H9 (cell line): ENCODE measurements at regions not wholly inside any gene's neighbourhood (a gene's known extent, or its start where the extent isn't known, plus 50 kb on each side); places are given as distances from the start of the nearest gene placed in this dataset.

ENCODE experiments used
- DNase-seq: peaks from one replicate; pipeline ENCODE4 v3.0.0-alpha.2; 2017
- H2AFZ ChIP-seq: one replicate; pipeline ENCODE4 v1.6.1; 2013; ENCODE audit warnings: mild to moderate bottlenecking, low read length, control low read depth, moderate library complexity
- H2AK5ac ChIP-seq: 2 replicates; pipeline ENCODE4 v1.6.1; 2013; ENCODE audit warnings: low read length, control low read depth, mixed read lengths; ENCODE audit not compliant: insufficient read length
- H2BK120ac ChIP-seq: one replicate; pipeline ENCODE4 v1.6.1; 2013; ENCODE audit warnings: low read depth, mild to moderate bottlenecking, low read length, control low read depth, inconsistent platforms; ENCODE audit not compliant: poor library complexity, severe bottlenecking
- H2BK12ac ChIP-seq: 2 replicates; pipeline ENCODE4 v1.6.1; 2013; ENCODE audit warnings: low read length, control low read depth, mixed read lengths, low read depth; ENCODE audit not compliant: insufficient read length
- H2BK15ac ChIP-seq: 2 replicates; pipeline ENCODE4 v1.6.1; 2013; ENCODE audit warnings: low read depth, low read length, control low read depth
- H2BK20ac ChIP-seq: one replicate; pipeline ENCODE4 v1.6.1; 2013; ENCODE audit warnings: low read depth, mild to moderate bottlenecking, low read length, control low read depth, inconsistent platforms; ENCODE audit not compliant: poor library complexity, severe bottlenecking
- H2BK5ac ChIP-seq: 2 replicates; pipeline ENCODE4 v1.6.1; 2013; ENCODE audit warnings: low read length, control low read depth, mixed read lengths; ENCODE audit not compliant: insufficient read length
- H3K14ac ChIP-seq: 2 replicates; pipeline ENCODE4 v1.6.1; 2013; ENCODE audit warnings: low read length, control low read depth; ENCODE audit not compliant: insufficient read depth
- H3K18ac ChIP-seq: 2 replicates; pipeline ENCODE4 v1.6.1; 2013; ENCODE audit warnings: low read depth, mild to moderate bottlenecking, mixed read lengths, low read length, control low read depth; ENCODE audit not compliant: insufficient read length
- H3K23ac ChIP-seq: 2 replicates; pipeline ENCODE4 v1.6.1; 2013; ENCODE audit warnings: low read length, control low read depth, mixed read lengths, low read depth; ENCODE audit not compliant: insufficient read length
- H3K23me2 ChIP-seq: 2 replicates; pipeline ENCODE4 v1.6.1; 2013; ENCODE audit warnings: low read depth, mild to moderate bottlenecking, mixed read lengths, low read length, control low read depth; ENCODE audit not compliant: insufficient read length, poor library complexity, severe bottlenecking
- H3K27ac ChIP-seq: 2 replicates; pipeline ENCODE4 v1.5.1; 2013; ENCODE audit warnings: low read length, control low read depth, mixed read lengths, low read depth; ENCODE audit not compliant: insufficient read length
- H3K27me3 ChIP-seq: 2 replicates; pipeline ENCODE4 v1.6.1; 2013; ENCODE audit warnings: low read length, control low read depth, inconsistent platforms; ENCODE audit not compliant: insufficient read depth
- H3K4ac ChIP-seq: 2 replicates; pipeline ENCODE4 v1.6.1; 2013; ENCODE audit warnings: low read depth, mild to moderate bottlenecking, control low read depth, inconsistent platforms, low read length, moderate library complexity
- H3K4me1 ChIP-seq: 2 replicates; pipeline ENCODE4 v1.6.1; 2013; ENCODE audit warnings: low read length, control low read depth, inconsistent platforms; ENCODE audit not compliant: insufficient read depth
- H3K4me2 ChIP-seq: 2 replicates; pipeline ENCODE4 v1.6.1; 2013; ENCODE audit warnings: low read length, control low read depth, mixed read lengths; ENCODE audit not compliant: insufficient read length, insufficient read depth
- H3K56ac ChIP-seq: 2 replicates; pipeline ENCODE4 v1.6.1; 2013; ENCODE audit warnings: low read depth, mild to moderate bottlenecking, mixed read lengths, low read length, control low read depth; ENCODE audit not compliant: insufficient read length
- H3K79me1 ChIP-seq: 2 replicates; pipeline ENCODE4 v1.6.1; 2013; ENCODE audit warnings: low read depth, mild to moderate bottlenecking, moderate library complexity, low read length, control low read depth, inconsistent platforms; ENCODE audit not compliant: insufficient read depth, poor library complexity, severe bottlenecking
- H3K79me2 ChIP-seq: 2 replicates; pipeline ENCODE4 v1.6.1; 2013; ENCODE audit warnings: low read length, control low read depth, inconsistent platforms; ENCODE audit not compliant: insufficient read depth
- H3K9ac ChIP-seq: 2 replicates; pipeline ENCODE4 v1.6.1; 2013; ENCODE audit warnings: low read length, control low read depth, mixed read lengths; ENCODE audit not compliant: insufficient read length; ENCODE audit errors: extremely low read depth
- H3K9me3 ChIP-seq: one replicate; pipeline ENCODE4 v1.6.1; 2013; ENCODE audit warnings: low read depth, low read length, inconsistent platforms; ENCODE audit not compliant: control insufficient read depth
- H3T11ph ChIP-seq: one replicate; pipeline ENCODE4 v1.6.1; 2013; ENCODE audit warnings: mild to moderate bottlenecking, low read length, control low read depth, inconsistent platforms
- H4K20me1 ChIP-seq: one replicate; pipeline ENCODE4 v1.6.1; 2013; ENCODE audit not compliant: control insufficient read depth, insufficient read length, insufficient read depth
- H4K5ac ChIP-seq: 2 replicates; pipeline ENCODE4 v1.6.1; 2013; ENCODE audit warnings: low read depth, mild to moderate bottlenecking, mixed read lengths, low read length, control low read depth; ENCODE audit not compliant: insufficient read length
- H4K8ac ChIP-seq: replicated peaks from 2 replicates; pipeline ENCODE4 v1.6.1; 2013; ENCODE audit warnings: low read length, control low read depth, mixed read lengths, low read depth; ENCODE audit not compliant: insufficient read length
- H4K91ac ChIP-seq: 2 replicates; pipeline ENCODE4 v1.6.1; 2013; ENCODE audit warnings: low read depth, mild to moderate bottlenecking, moderate library complexity, mixed read lengths, low read length, control low read depth; ENCODE audit not compliant: insufficient read length
- H3K27ac Mint-ChIP-seq, 3 experiments: 2 replicates in 2 of 3; 3 replicates in 1 of 3; pipeline ENCODE4 v1.8.0; 2020 to 2021; ENCODE audit warnings: mixed read lengths in 3 of 3, mild to moderate bottlenecking in 1 of 3, moderate library complexity in 1 of 3
- H3K27me3 Mint-ChIP-seq: 2 replicates; pipeline ENCODE4 v1.8.0; 2021; ENCODE audit warnings: low read depth, mild to moderate bottlenecking, moderate library complexity, mixed read lengths
- H3K36me3 Mint-ChIP-seq, 3 experiments: 2 replicates in 2 of 3; 3 replicates in 1 of 3; pipeline ENCODE4 v1.8.0; 2020 to 2021; ENCODE audit warnings: low read depth in 3 of 3, mixed read lengths in 3 of 3; ENCODE audit not compliant: insufficient read depth in 1 of 3
- H3K4me1 Mint-ChIP-seq, 2 experiments: 2 replicates each; pipeline ENCODE4 v1.8.0; 2020; ENCODE audit warnings: mixed read lengths in 2 of 2
- H3K4me3 Mint-ChIP-seq, 2 experiments: 2 replicates in 1 of 2; 3 replicates in 1 of 2; pipeline ENCODE4 v1.8.0; 2020 to 2021; ENCODE audit warnings: mild to moderate bottlenecking in 2 of 2, mixed read lengths in 2 of 2, moderate library complexity in 1 of 2
- H3K9me3 Mint-ChIP-seq, 2 experiments: 2 replicates in 1 of 2; 3 replicates in 1 of 2; pipeline ENCODE4 v1.8.0; 2020; ENCODE audit warnings: mild to moderate bottlenecking in 2 of 2, mixed read lengths in 2 of 2, moderate library complexity in 1 of 2
- CTCF ChIP-seq: fragments of 200-600 bp; sonication (generic); conservative IDR thresholded peaks from 3 replicates; pipeline ENCODE4 v1.8.0; 2021; ENCODE audit warnings: antibody characterized with exemption, mild to moderate bottlenecking
- WGBS: extraction: QIAGEN DNeasy Blood & Tissue Kit; methylation state at CpG from one replicate; pipeline ENCODE4 v1.1.7; 2013; ENCODE audit warnings: missing lambda C conversion rate, low lambda C conversion rate, mixed read lengths; ENCODE audit not compliant: insufficient read length; ENCODE audit errors: extremely low coverage; 5-methylcytosine and 5-hydroxymethylcytosine counted together

DNA sequence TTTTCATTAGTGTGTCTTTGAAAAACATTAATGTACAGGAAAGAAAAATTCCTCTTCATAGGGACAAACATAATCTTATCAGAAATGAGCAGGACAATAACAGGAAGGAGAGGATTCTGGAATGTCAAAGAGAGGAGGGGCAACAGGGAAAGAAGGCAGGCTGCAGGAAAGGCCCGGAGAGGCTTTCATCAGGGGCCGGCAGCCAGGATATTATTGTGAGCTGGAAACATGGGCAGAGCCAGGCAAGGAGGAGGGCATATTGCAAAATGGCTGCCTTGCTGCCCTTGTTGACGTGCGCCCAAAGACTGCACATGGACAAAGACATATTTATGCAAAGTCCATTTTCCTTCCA, 433.7 kb downstream of the ETS1 start:
- H3K23me2 ChIP-seq = no peaks in the 10 kb centered on the region
- H3K4me1 Mint-ChIP-seq = no peaks in the 10 kb centered on the region
- H3K27me3 Mint-ChIP-seq = no peaks in the 10 kb centered on the region; the same call in 1 of the 2 replicates
- H4K91ac ChIP-seq = no peak overlapping the region
- TF ChIP-seq CTCF = no peak
- no peak overlapping the region for H2BK12ac ChIP-seq
- H4K5ac ChIP-seq = no peak overlapping the region
- H3K27ac ChIP-seq = no peak overlapping the region
- no peak for DNase-seq
- H3K18ac ChIP-seq = no peak overlapping the region
- H3K27ac Mint-ChIP-seq = no peak overlapping the region
- WGBS = no CpG with 5 or more reads among the region's 4 CpGs
- no peaks in the 10 kb centered on the region for H3K27me3 ChIP-seq
- H4K8ac ChIP-seq = no peak overlapping the region
- H3K9me3 ChIP-seq = no peaks in the 10 kb centered on the region
- H3K4ac ChIP-seq = no peak overlapping the region
- H2AFZ ChIP-seq = no peak overlapping the region
- no peak overlapping the region for H3K9ac ChIP-seq
- H4K20me1 ChIP-seq = no peaks in the 10 kb centered on the region
- no peak overlapping the region for H2AK5ac ChIP-seq
- H3K4me2 ChIP-seq = no peak overlapping the region
- no peak overlapping the region for H3K56ac ChIP-seq
- H3K9me3 Mint-ChIP-seq = no peaks in the 10 kb centered on the region
- no peak overlapping the region for H2BK15ac ChIP-seq
- no peaks in the 10 kb centered on the region for H3K4me1 ChIP-seq
- no peak overlapping the region for H3K14ac ChIP-seq
- no peaks in the 10 kb centered on the region for H3K79me2 ChIP-seq
- no peak overlapping the region for H3T11ph ChIP-seq
- no peak overlapping the region for H2BK5ac ChIP-seq
- H3K23ac ChIP-seq = no peak overlapping the region
- no peaks in the 10 kb centered on the region for H3K79me1 ChIP-seq
- H2BK20ac ChIP-seq = no peak overlapping the region
- H3K4me3 Mint-ChIP-seq = no peak overlapping the region
- H3K36me3 Mint-ChIP-seq = no peaks in the 10 kb centered on the region
- no peak overlapping the region for H2BK120ac ChIP-seq
